ENCODE measurements at regions not wholly inside any gene's neighbourhood (a gene's known extent, or its start where the extent isn't known, plus 50 kb on each side); places are given as distances from the start of the nearest gene placed in this dataset.

- TF ChIP-seq POLR2A (IDR thresholded peaks at IDR 0.05) (no peak), POLR2AphosphoS5 (IDR thresholded peaks at IDR 0.05; ENCODE audit: insufficient read depth in 1 of 2, low read depth in 1 of 2) (no peak)
- TF ChIP-seq, protein P1, sequence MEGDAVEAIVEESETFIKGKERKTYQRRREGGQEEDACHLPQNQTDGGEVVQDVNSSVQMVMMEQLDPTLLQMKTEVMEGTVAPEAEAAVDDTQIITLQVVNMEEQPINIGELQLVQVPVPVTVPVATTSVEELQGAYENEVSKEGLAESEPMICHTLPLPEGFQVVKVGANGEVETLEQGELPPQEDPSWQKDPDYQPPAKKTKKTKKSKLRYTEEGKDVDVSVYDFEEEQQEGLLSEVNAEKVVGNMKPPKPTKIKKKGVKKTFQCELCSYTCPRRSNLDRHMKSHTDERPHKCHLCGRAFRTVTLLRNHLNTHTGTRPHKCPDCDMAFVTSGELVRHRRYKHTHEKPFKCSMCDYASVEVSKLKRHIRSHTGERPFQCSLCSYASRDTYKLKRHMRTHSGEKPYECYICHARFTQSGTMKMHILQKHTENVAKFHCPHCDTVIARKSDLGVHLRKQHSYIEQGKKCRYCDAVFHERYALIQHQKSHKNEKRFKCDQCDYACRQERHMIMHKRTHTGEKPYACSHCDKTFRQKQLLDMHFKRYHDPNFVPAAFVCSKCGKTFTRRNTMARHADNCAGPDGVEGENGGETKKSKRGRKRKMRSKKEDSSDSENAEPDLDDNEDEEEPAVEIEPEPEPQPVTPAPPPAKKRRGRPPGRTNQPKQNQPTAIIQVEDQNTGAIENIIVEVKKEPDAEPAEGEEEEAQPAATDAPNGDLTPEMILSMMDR (IDR thresholded peaks at IDR 0.05): no peak
- Histone ChIP-seq H3K4me1 (no peaks in the 10 kb centered on the region), H3K9me3 (no peaks in the 10 kb centered on the region), H3K27ac (no peak overlapping the region), H3K27me3 (no peaks in the 10 kb centered on the region), H3K36me3 (no peaks in the 10 kb centered on the region), H3K4me3 (no peak overlapping the region)
- intact Hi-C loops (cut with DNase I): no loop called here
- DNase-seq (ENCODE audit: extremely low spot score in 2 of 2): no peak
These were observed 163.0 kb upstream of the AGA start for GRCh38 chr4:177605252-177605651.

GRCh38 chr4:177607111-177607573, 164.9 kb upstream of the AGA start:
- H3K36me3 ChIP-seq: no peaks in the 10 kb centered on the region
- H3K4me1 ChIP-seq: no peaks in the 10 kb centered on the region
- no peaks in the 10 kb centered on the region for H3K27me3 ChIP-seq
- no peaks in the 10 kb centered on the region for H3K9me3 ChIP-seq
- no peak overlapping the region for H3K27ac ChIP-seq
- no peak overlapping the region for H3K4me3 ChIP-seq
- no peak for DNase-seq (ENCODE audit: extremely low spot score in 2 of 2)
- intact Hi-C loops (cut with DNase I): no loop called here
- TF ChIP-seq POLR2A (IDR thresholded peaks at IDR 0.05) (no peak), POLR2AphosphoS5 (IDR thresholded peaks at IDR 0.05; ENCODE audit: insufficient read depth in 1 of 2, low read depth in 1 of 2) (no peak)
- TF ChIP-seq, protein P1 (IDR thresholded peaks at IDR 0.05): no peak

DNA sequence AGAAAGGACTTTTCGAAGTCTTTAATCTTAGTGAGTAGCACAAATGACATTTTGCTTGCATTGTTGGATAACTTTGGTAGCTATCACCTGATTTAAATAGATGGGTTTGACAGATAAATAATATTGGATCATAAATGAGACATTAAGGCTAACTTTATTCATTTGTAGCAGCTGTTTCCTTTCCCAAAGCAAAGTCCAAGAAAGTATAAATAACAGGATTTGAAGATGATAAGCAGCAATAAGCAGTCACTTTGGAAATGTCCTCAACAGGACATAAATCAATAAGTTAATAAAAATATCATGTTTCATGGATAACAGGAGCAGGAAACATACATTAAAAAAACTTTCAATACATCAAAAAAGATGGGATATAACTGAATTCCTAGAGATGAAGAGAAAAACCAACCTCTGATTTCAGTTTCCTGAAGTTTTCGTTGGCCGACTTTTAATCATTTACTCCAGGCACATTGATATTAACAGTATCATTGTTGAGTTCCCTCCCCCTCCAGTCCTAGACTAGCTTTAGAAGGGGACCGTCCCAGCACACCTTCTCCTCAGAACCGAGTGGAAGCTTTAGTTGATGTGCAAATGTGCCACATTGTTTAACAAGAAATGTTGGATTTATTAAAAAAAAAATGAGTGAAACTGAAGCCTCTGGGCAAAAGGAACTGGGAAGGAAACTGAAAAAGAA, 169.9 kb upstream of the AGA start:
- Histone ChIP-seq H3K27ac (no peak overlapping the region), H3K4me1 (no peaks in the 10 kb centered on the region), H3K27me3 (no peaks in the 10 kb centered on the region), H3K4me3 (no peak overlapping the region), H3K36me3 (no peaks in the 10 kb centered on the region), H3K9me3 (no peaks in the 10 kb centered on the region)
- intact Hi-C loops (cut with DNase I): no loop called here
- DNase-seq (ENCODE audit: extremely low spot score in 2 of 2): no peak
- no peak for TF ChIP-seq POLR2A (IDR thresholded peaks at IDR 0.05)
- TF ChIP-seq, protein P1 (IDR thresholded peaks at IDR 0.05): no peak
- no peak for TF ChIP-seq POLR2AphosphoS5 (IDR thresholded peaks at IDR 0.05; ENCODE audit: insufficient read depth in 1 of 2, low read depth in 1 of 2)

DNA sequence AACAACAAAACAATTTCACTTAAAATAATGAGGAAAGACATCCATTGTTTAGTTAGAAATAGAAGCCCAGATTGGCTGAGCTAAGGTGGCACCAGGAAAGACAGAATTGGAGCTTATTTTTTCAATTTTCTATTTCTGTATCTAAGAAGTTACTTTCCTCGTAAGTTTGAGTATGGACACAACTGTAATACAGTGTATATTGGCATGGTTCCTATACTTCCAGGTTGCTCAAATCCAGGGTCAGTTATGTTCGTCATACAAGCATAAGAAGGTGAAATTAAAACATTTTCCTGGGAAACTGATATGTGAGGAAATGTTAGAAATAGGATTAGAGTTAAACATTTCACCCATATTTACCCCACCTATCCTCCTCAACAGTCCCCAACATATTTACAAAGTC, 170.4 kb upstream of the AGA start:
- intact Hi-C loops (cut with DNase I): no loop called here
- no peaks in the 10 kb centered on the region for H3K4me1 ChIP-seq
- H3K4me3 ChIP-seq: no peak overlapping the region
- H3K27me3 ChIP-seq: no peaks in the 10 kb centered on the region
- no peak overlapping the region for H3K27ac ChIP-seq
- no peak for DNase-seq (ENCODE audit: extremely low spot score in 2 of 2)
- TF ChIP-seq POLR2AphosphoS5 (IDR thresholded peaks at IDR 0.05; ENCODE audit: insufficient read depth in 1 of 2, low read depth in 1 of 2): no peak
- TF ChIP-seq POLR2A (IDR thresholded peaks at IDR 0.05): no peak
- TF ChIP-seq, protein P1 (IDR thresholded peaks at IDR 0.05): no peak
- no peaks in the 10 kb centered on the region for H3K36me3 ChIP-seq
- H3K9me3 ChIP-seq: no peaks in the 10 kb centered on the region

DNA sequence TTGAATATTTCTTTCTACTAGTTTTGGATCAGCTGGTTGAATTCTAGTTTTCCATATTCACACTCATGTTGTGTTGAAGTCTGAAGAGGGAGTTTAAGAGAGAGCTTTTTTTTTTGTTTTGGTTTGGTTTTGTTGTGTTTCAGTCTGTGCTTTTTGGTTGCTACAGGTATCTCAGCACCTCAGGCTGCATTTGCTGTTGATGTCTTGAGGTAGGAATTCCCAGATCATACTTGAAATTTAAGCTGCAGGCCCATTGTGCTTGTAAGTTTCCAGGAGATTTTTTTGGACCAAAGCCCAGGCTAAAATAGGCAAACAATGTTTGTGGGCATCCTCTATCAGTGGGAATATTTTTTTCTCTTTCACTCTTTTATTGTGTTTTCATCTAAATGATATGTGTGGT, 190.2 kb upstream of the AGA start:
- intact Hi-C loops (cut with DNase I): no loop called here
- TF ChIP-seq, protein P1 (IDR thresholded peaks at IDR 0.05): no peak
- no peak for TF ChIP-seq POLR2AphosphoS5 (IDR thresholded peaks at IDR 0.05; ENCODE audit: insufficient read depth in 1 of 2, low read depth in 1 of 2)
- TF ChIP-seq POLR2A (IDR thresholded peaks at IDR 0.05): no peak
- Histone ChIP-seq H3K27me3 (no peaks in the 10 kb centered on the region), H3K4me1 (no peaks in the 10 kb centered on the region), H3K9me3 (no peaks in the 10 kb centered on the region), H3K4me3 (no peak overlapping the region), H3K36me3 (no peaks in the 10 kb centered on the region), H3K27ac (no peak overlapping the region)
- no peak for DNase-seq (ENCODE audit: extremely low spot score in 2 of 2)

Measured in vagina (tissue), 2 donors.